Adrenal gland (tissue), 9 donors: ENCODE measurements at regions not wholly inside any gene's neighbourhood (a gene's known extent, or its start where the extent isn't known, plus 50 kb on each side); places are given as distances from the start of the nearest gene placed in this dataset.

Experiments
- DNase-seq, 7 donors: peaks; one replicate each; pipeline ENCODE4 v3.0.0-alpha.2; 2019 to 2020
- H3K27ac ChIP-seq, 5 donors: fragments of 200-600 bp; sonication (generic) in 4 of 5; 1 replicate in 3 of 5; 2 replicates in 2 of 5; pipeline versions ENCODE4 v1.5.1 to v1.8.0; 2016 to 2020; ENCODE audit warnings: mild to moderate bottlenecking in 1 of 5
- H3K27me3 ChIP-seq: fragments of 200-600 bp; 2 replicates; pipeline ENCODE4 v1.8.0; 2021
- H3K36me3 ChIP-seq, 2 donors: fragments of 200-600 bp; replicated peaks in 1 of 2; 1 replicate in 1 of 2; 2 replicates in 1 of 2; pipeline versions ENCODE4 v1.5.1 to v1.8.0; 2018 to 2022
- H3K4me1 ChIP-seq, 2 donors: fragments of 200-600 bp; replicated peaks in 1 of 2; 1 replicate in 1 of 2; 2 replicates in 1 of 2; pipeline versions ENCODE4 v1.5.1 to v1.8.0; 2018 to 2021
- H3K4me3 ChIP-seq, 4 donors: fragments of 200-600 bp; sonication (generic) in 3 of 4; one replicate each; pipeline ENCODE4 v1.5.1; 2016 to 2018
- H3K9me3 ChIP-seq, 3 donors: fragments of 200-600 bp; sonication (generic) in 1 of 3; replicated peaks in 1 of 3; 1 replicate in 2 of 3; 2 replicates in 1 of 3; pipeline versions ENCODE4 v1.5.1 to v1.8.0; 2016 to 2021
- POLR2A ChIP-seq, 2 donors: fragments of 450-650 bp; IDR thresholded peaks; one replicate each; pipeline ENCODE4 v1.6.1; 2017; ENCODE audit warnings: antibody characterized with exemption in 2 of 2, mild to moderate bottlenecking in 2 of 2, moderate library complexity in 1 of 2
- WGBS, 4 donors: extraction: QIAGEN DNeasy Blood & Tissue Kit in 2 of 4; methylation state at CpG; one replicate each; pipeline versions ENCODE4 v1.1.5 to v1.1.7; 2013 to 2017; 5-methylcytosine and 5-hydroxymethylcytosine counted together
- intact Hi-C, 2 donors: fragments of 100-400 bp; cut with DNase I; formaldehyde crosslinking; loops; one replicate each; pipeline versions ENCODE4 v1.14.1 to v1.15.0; 2022 to 2023
- TF ChIP-seq, protein P1 (sequence below), 6 experiments: fragments of 450-650 bp in 4 of 6; fragments of 200-600 bp in 2 of 6; sonication (generic) in 1 of 6; IDR thresholded peaks; 1 replicate in 5 of 6; 2 replicates in 1 of 6; pipeline versions ENCODE4 v1.5.1 to v1.8.0; 2016 to 2021; ENCODE audit warnings: antibody characterized with exemption in 6 of 6, mild to moderate bottlenecking in 2 of 6, moderate library complexity in 1 of 6
- donor health status: healthy with polysubstance abuse.
- donor health status: Bipolar disorder and iron deficiency.
- donor health status: DM: yes; HTN: yes; CAD: no.
- donor health status: DM: no; HTN: no; CAD: no.
- donor health status: DM: no; HTN: no; CAD: no.

DNA sequence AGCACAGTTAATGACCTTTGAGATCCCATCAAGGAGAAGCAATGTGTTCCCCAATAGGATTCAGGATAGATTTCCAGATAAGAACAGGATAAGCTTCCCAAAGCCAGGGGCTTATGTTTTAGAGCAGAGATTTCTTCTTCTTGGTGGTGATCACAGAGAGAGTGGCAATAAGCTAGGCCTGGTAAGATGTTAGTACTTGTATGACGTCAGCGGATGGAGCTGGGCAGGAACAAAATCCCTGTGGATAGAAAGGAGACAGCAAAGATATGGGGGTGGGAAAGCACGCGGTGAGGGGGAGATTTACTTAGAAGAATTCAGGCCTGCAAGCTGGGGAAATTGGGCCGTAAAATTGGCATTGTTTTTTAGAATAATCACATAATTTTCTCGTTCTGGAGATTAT is 323.0 kb downstream of the MTX2 start:
- no peak for DNase-seq
- Histone ChIP-seq H3K4me1 (peaks cover 0 to 6% of the 10 kb centered on the region in 2 donors), H3K9me3 (no peaks in the 10 kb centered on the region), H3K4me3 (no peak overlapping the region), H3K27ac (no peak overlapping the region), H3K36me3 (no peaks in the 10 kb centered on the region), H3K27me3 (no peaks in the 10 kb centered on the region)
- intact Hi-C loops: no loop called here
- 91 to 95% (median 93%) methylated on average over 6 of the region's 6 CpGs for WGBS, 4 donors
- TF ChIP-seq, protein P1, sequence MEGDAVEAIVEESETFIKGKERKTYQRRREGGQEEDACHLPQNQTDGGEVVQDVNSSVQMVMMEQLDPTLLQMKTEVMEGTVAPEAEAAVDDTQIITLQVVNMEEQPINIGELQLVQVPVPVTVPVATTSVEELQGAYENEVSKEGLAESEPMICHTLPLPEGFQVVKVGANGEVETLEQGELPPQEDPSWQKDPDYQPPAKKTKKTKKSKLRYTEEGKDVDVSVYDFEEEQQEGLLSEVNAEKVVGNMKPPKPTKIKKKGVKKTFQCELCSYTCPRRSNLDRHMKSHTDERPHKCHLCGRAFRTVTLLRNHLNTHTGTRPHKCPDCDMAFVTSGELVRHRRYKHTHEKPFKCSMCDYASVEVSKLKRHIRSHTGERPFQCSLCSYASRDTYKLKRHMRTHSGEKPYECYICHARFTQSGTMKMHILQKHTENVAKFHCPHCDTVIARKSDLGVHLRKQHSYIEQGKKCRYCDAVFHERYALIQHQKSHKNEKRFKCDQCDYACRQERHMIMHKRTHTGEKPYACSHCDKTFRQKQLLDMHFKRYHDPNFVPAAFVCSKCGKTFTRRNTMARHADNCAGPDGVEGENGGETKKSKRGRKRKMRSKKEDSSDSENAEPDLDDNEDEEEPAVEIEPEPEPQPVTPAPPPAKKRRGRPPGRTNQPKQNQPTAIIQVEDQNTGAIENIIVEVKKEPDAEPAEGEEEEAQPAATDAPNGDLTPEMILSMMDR (IDR thresholded peaks at IDR 0.05): no peak
- no peak for TF ChIP-seq POLR2A (IDR thresholded peaks at IDR 0.05)

DNA sequence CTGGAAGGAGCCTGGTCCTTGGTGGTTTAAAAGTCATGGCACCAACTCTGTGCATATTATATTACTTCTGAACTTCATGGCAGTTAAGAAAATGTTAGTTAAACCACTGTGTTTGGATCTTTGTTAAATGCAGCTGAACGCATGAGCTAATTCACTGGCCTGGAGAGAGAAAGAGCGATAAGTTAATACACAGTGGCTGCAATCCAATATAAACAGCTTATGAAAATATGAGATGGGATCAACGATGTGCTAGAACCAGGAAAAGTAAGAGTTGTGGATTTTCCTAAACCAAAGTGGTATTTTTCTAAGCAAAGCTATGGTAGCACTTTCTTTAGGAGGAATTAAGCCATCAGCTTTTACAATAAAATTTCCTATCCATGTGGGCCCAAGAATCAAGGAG is 326.7 kb downstream of the MTX2 start:
- 64 to 82% (median 72%) methylated on average over 3 of the region's 3 CpGs for whole genome bisulfite sequencing, 4 donors
- Histone ChIP-seq H3K27ac (no peak overlapping the region), H3K27me3 (no peaks in the 10 kb centered on the region), H3K36me3 (no peaks in the 10 kb centered on the region), H3K4me3 (no peak overlapping the region), H3K4me1 (no peaks in the 10 kb centered on the region), H3K9me3 (no peaks in the 10 kb centered on the region)
- TF ChIP-seq POLR2A (IDR thresholded peaks at IDR 0.05): no peak
- TF ChIP-seq, protein P1 (IDR thresholded peaks at IDR 0.05): no peak
- intact Hi-C loops: no loop called here
- DNase-seq: no peak

DNA sequence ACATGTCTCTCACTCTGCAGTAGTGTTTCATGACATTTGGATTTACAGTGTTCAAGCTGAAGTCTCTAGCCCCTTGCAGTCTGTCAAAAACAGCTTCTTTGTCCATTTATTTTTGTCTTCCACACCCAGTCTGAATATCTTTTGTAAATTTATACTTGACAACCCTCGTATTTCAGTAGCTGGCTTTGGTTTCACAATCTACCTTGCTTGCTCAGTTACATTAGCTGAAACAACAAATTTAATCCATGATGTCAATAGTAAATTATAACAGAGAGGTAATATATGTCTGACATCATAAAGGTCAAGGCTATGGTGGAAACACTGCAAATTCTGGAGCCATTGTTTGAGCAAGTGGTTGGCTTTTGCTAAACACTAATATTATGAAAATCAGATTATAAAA is 328.7 kb downstream of the MTX2 start:
- Histone ChIP-seq H3K36me3 (no peaks in the 10 kb centered on the region), H3K4me3 (no peak overlapping the region), H3K27me3 (no peaks in the 10 kb centered on the region), H3K27ac (no peak overlapping the region), H3K4me1 (no peaks in the 10 kb centered on the region), H3K9me3 (no peaks in the 10 kb centered on the region)
- intact Hi-C loops: no loop called here
- WGBS, 4 donors: 41 to 63% (median 48%) methylated on average over 1 of the region's 1 CpG
- no peak for TF ChIP-seq POLR2A (IDR thresholded peaks at IDR 0.05)
- no peak for DNase-seq

DNA sequence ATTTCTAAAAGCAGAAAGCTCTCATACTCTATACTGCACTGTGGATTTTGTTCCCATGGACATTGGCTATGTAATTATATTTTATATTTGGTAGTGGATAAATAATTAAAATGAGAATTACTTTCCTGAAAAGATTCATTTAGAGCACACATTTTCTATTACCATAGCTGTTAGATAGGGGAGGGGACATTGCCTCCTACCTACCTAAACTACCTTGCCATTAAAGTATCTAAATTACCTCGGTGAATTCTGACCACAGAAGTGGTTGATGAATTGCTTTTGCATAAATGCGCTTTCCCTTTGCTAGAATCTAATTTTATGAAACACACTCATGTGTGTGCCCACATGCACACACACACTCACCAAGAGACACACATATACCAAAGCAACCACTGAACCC is 329.1 kb downstream of the MTX2 start:
- WGBS, 4 donors: 83 to 89% (median 86%) methylated on average over 2 of the region's 2 CpGs
- TF ChIP-seq, protein P1 (IDR thresholded peaks at IDR 0.05): no peak
- TF ChIP-seq POLR2A (IDR thresholded peaks at IDR 0.05): no peak

DNA sequence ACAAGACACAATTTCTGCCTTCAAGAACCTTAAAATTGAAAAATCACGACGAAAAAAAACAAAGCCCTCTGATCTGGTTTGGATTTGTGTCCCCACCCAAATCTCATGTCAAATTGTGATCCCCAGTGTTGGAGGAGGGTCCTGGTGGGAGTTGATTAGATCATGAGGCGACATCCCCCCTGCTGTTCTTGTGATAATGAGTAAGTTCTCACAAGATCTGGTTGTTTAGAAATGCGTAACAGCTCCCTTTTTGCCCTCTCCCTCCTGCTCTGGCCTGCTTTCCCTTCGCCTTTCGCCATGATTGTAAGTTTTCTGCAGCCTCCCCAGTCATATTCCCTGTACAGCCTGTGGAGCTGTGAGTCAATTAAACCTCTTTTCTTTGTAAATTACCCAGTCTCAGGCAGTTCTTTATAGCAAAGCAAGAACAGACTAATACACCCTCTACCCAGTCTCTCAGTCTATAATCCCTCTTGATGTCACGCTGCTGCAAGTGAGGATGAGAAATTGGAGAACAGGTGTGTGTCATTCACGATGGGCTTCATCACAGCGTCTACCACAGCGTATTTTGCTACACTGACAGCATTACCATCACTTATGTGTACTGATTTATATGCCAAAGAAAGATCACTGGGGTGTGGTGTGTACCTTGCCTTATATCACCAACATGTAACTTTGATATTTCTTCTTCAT is 330.7 kb downstream of the MTX2 start:
- Histone ChIP-seq H3K4me3 (no peak overlapping the region), H3K36me3 (no peaks in the 10 kb centered on the region), H3K27ac (no peak overlapping the region), H3K27me3 (no peaks in the 10 kb centered on the region), H3K9me3 (no peaks in the 10 kb centered on the region), H3K4me1 (no peaks in the 10 kb centered on the region)
- intact Hi-C loops: no loop called here
- 88 to 93% (median 89%) methylated on average over 10 of the region's 10 CpGs for WGBS, 4 donors
- no peak for DNase-seq
- TF ChIP-seq, protein P1 (IDR thresholded peaks at IDR 0.05): no peak
- TF ChIP-seq POLR2A (IDR thresholded peaks at IDR 0.05): no peak

More for the DNA sequence above, 329.1 kb downstream of the MTX2 start:
- H3K27me3 ChIP-seq: no peaks in the 10 kb centered on the region
- no peak overlapping the region for H3K4me3 ChIP-seq
- DNase-seq: no peak
- intact Hi-C loops: no loop called here
- no peaks in the 10 kb centered on the region for H3K4me1 ChIP-seq
- H3K36me3 ChIP-seq: no peaks in the 10 kb centered on the region
- no peaks in the 10 kb centered on the region for H3K9me3 ChIP-seq
- no peak overlapping the region for H3K27ac ChIP-seq
